ENCODE measurements at regions not wholly inside any gene's neighbourhood (a gene's known extent, or its start where the extent isn't known, plus 50 kb on each side); places are given as distances from the start of the nearest gene placed in this dataset.

DNA sequence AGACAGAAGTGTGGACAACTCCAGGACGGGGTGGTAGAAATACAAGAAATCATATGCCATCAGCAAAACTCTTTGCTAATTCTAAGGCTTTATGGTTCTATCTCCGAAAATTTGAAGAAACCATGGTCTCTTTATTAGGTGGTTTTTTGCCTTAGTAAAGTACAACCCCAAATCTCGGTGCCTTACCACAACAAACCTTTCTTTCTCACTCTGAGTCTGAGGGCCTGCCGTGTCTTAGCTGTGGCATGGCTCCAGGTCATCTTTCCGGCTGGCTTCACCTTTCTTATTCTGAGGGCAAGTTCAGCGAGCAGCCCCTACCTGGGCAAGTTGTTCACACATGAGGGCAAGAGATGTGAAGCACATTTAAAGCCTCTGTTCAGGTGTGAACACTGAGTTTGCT lies 280.6 kb downstream of the TTLL7 start:
- no peak for DNase-seq

DNA sequence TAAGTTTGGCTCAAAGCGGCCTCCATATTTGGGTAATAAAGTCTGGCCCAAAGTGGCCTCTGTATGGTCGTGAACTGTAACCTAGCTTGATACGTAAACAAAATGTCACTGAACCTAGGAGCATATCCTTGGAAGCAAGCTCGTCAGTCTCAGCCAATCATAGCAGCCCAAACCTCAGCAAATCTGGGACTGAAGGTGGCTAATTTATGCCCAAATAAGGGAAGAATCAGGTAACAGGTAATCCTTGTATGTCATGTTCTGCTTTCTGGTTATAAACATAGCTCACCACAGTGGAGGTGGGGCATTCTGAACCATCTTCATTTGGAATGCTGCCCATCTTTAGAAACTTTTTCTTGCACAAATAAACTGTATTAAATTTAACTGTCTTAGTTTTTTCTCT lies 281.1 kb downstream of the TTLL7 start:
- DNase-seq, result no peak

DNA sequence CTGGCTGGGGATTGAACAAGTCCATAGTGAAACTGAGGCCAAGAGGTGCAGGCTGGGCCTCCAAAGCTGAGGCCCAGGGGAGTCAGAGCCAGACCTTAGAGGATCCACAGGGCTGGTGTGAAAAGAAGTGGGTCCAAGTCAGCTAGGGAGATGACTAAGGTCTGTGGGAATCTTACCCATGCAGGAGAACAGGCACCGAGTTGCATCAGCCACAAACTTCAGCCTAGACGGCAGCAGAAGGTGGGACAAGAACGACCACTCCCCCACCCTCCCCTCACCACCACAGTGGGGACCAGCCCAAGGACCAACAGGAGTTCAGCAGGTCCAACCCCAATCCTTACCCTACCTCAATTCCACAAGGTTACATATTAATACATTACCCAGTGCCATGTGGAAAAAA lies 282.3 kb downstream of the TTLL7 start:
- no peak for DNase-seq

DNA sequence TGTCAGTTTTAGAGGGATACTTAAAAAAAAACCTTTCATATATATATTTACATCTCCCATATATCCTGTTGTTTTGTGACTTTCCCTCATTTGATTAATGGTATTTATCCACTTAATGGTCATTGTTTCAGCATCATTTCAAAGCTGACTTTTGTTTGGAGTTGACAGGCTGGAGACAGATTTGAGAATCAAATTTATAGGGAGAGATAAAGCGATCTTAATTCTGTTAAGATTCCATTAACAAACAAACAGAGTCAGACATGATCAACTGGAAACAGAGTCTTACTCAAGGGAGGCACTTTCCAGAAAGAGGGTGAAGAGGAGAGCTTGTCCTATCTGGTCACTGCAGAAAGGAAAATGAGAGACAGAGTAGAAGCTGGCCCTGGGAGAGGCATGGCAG lies 283.4 kb downstream of the TTLL7 start:
- no peak for DNase-seq

DNA sequence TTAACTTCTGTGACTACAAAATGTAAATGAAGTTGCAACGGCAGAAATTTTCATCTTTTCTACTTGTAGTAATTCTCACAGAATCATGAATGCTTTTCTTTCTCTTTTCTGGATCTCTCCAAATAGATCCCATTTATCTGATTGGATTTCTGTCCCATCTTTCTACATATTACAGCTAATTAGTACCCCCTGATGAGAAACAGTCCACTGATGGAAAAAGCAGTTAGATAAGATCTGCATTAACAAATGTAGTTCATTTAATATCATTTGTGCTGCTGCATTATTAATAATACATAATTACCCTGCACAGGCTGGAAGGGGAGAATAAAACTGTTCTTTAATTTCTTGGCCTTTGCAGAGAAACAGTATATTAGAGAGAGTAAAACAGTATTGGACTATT lies 289.3 kb downstream of the TTLL7 start:
- no peak for DNase-seq

DNA sequence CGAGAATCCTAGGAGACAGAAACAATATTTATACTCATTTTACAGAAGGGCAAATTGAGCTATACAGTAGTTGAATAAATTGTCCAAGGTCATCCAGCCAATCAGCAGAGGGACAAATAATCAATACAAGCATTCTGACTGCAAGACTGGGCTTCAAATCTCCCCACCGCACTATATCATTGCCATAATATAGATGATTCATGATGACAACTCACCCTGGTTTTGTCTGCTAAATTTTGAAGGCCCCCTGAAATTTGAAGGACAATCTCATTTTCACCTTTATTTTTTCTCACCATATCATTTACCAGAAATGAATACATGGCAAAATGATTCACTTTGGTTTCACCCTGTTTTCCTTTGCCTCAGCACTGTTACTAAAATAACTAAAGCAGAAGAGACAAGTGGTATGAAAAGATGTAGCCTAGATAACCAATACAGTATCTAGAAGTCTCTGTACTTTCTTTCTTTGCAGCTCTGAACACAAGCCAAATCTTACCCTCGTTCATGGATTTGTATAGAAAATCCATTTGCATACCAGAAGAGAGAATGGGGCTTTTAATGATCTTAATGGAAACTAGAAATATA lies 292.5 kb downstream of the TTLL7 start:
- no peak for DNase-seq

DNA sequence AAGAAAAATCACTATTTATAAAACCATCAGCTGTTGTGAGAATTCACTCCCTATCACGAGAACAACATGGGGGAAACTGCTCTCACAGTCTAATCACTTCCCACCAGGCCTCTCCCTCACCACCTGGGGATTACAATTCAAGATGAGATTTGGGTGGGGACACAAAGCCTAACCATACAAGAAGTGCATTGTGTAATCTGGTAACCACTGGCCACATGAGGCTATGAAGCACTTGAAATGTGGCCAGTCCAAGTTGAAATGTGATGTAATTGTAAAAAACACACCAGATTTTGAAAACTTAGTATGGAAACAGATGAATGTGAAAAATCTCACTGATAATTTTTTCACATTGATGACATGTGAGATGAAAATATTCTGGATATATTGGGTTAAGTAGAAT lies 293.8 kb downstream of the TTLL7 start:
- no peak for DNase-seq

DNA sequence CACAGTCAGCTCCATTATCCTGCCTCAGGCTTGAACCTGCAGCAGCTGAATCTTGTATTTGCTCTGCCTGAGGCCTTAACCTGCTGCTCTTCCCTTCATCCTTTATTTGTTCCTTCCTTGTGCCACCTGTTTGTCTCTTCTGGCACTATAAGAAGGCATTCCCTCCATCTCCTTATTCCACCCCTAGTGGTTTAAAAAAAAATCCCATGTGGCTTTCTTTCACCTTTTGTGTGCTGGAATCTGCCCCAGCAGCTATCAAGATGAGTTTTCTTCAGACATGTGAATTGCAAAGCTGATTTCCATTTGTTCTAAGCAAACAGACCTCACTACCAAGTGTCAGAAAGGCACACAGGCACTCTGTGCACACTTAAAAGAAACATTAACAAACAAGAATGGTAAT lies 294.6 kb downstream of the TTLL7 start:
- DNase-seq, result no peak

DNA sequence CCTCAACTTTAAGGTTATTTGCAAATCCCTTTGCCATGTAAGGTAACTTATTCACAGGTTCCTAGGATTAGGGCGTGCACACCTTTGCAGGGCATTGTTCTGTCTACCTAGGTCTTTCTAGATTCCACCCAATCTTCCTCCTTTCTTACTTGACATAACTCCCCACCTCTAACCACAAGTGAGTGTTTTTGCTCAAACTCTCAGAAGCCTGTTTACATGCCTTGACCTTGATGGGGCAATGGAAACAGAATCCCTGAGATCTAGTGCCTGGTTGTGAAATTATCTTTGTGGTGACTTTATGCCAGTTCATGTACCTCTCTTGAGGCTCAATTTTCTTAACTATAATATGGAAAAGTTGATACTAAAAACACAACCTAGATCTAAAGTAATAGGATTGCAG lies 296.6 kb downstream of the TTLL7 start:
- DNase-seq, result no peak

DNA sequence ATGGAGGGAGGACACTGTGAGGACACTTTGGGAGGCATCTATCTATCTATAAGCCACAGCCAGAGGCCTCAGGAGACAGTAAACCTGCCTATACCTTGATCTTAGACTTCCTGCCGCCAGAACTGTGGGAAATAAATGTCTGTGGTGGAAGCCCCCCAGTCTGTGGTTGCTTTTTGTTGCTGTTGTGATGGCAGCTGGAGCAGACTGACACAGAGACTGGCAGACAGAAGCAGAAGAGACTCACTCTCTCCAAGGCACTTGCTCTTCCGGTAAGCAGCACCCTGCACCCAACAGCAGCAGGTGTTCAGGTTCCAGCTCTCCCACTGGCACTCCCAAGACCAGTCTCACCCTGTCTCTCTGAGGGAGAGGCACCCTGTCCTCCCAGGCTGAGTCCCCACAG lies 297.6 kb downstream of the TTLL7 start:
- no peak for DNase-seq

DNA sequence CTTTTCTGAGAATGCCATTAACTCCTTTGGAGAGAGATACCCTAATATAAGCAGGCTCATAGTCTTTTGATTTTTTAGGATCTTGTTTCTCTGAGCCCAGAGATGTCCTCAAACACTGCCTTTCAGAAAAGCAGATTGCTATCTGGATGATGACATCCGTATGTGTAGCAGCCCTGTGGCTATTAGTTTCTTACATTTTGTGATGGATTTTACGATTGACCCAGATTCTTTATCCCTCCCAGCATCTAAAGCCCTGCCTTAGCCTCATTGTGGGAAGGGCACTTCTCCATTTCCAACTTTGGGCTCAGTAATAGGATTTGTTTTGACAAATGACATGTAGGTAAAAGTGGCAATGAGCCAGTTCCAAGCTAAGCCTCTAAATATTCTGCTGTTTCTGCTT lies 300.3 kb downstream of the TTLL7 start:
- no peak for DNase-seq

DNA sequence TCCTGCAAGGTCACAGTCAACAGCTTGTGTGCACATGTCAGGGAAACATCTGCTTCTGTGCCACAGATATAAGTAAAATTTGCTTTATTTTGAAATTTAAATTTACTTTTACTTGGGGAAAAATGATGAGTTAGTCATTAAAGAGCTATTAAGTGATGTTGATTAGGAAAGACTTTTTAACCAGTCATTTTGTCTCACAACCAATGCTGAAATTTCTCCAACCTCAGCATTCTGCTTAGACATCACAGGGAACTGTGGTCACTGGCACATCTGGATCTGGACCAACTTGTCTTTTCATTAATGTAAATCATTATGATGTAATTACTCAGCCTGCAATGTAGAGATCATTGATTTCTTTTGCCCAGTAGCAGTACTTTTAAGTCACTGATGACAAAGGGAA lies 301.0 kb downstream of the TTLL7 start:
- no peak for DNase-seq

DNA sequence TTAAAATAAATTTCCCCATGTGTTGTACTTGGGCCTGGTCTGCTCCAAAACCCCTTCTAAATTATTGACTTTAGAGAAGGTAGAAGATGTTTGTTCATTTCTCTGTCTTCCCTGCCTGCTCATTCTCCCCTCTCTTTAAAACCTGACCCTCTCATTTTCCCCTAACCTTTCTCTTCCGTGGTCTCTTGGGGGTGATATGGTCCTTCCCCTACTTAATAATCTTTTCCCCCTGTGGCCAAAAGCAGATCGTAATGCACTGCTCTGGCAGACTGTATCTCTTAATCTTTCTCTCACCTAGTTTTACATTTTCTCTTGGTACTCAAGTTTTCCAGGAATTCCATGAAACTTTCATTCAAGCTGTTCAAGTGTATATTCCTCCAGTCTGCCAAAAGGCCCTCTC lies 301.7 kb downstream of the TTLL7 start:
- DNase-seq, result no peak

DNA sequence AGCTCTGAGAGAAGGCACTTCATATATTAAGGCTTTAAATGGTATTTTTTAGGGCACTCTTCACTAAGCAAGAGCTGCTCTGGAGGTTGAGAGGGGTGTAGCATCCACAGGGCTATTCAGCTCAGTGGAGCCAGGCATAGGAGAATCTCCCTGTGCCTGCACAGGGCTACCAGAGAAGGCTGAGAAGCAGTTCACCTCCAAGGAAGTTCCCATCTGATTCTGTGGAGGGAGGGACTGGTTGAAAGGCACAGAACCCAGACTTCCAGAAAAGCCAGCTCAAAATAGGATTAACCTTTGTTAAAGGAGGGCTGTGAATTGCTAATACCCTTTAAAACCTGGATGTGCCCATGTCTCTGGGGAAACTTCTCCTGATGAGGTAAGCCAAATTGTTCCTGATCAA lies 304.5 kb downstream of the TTLL7 start:
- no peak for DNase-seq

DNA sequence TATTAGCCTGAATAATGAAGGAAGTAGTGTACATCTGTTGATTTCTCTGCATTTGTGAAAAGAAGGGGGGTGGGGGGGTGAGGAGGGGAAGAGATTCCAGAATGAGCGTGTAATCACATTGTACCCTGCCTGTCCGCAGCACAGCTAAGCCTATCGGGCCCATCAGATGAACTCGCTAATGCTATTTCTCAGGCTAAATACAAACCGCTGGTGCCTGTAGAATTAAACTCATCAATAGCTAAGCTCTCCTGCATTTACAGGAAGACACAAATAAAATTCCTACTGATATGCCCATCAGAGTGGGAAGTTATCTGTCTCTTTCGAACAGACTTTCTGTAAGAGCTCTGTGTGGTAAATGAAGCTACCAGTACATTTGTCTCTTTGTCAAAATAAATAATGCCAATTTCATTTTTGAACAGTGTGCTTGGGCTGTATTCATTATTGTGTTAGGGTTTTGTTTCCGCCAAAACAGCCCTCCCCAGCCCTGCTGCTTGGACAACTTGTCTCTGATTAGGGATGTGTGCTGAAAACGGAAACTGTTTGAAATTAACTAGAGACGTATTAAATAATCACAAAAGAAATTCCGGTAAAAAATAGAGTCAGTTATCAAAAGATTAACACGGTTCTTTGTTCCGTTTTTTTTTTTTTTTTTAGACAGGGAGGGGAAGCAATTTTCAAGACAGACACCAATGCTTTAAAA lies 305.4 kb downstream of the TTLL7 start:
- no peak for DNase-seq

DNA sequence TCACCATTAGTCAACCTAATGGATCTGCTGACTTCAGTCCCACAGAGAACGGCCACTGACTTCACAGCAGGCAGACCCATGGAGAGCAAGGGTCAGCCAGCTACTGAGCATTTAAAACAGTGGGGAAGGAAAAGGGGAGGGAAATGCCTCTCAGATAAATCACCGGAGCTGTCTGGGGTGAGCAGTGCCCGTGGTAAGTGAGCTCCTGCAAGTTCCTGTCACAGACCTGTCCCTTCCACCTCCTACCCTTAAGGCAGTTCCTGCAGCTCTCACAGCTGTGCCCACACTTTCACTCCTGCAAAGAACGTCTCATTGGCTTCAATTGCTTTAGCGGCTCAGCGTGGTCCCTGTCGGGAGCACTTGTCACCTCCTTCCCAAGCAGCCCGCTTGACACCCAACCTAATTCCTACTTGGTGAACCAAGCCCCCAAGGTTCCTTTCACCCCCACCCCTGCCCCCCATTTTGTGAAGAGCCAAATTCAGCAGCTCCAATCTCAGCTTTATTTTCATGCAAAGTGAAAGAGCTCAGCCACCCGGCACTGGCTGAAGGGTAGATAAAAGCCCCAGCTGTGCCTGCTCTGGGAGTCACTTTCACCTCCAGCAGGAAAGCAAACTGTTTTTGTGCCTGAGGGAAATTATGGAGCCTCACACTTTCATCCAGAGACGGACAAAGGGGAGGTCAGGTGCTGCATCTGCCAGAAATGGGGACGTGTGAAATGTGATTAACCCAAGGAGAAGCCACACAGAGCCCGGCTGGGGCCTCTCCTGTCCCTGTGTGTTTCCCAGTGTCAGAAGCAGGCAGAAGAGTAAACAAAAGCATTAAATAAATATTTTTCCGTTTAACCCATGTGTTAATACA lies 306.2 kb downstream of the TTLL7 start:
- no peak for DNase-seq

DNA sequence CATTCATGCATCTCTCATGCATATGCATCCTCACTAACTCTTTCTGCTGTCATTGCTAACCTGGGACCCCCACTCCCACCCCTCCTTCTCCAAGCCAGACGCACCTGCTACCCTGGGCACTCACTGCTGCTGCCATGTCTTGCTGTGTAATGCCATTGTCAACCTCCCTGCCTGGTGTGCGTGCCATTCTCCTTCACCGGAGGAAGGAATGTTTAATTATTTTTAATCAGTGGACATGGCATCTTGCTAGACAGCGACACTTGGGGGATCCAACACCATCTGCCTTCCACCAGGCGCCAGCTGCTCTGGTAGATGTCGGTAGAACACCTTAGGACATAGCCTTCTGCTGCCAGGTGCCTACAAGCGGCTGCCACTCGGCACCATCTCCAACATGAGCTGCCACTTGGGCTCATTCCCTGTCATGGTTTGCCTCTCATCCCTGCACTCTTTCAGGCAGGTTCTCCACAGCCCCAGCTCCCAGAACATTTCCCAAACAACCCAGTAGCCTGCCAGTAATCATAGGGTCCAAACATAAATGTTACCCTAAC lies 306.9 kb downstream of the TTLL7 start:
- DNase-seq, result no peak

DNA sequence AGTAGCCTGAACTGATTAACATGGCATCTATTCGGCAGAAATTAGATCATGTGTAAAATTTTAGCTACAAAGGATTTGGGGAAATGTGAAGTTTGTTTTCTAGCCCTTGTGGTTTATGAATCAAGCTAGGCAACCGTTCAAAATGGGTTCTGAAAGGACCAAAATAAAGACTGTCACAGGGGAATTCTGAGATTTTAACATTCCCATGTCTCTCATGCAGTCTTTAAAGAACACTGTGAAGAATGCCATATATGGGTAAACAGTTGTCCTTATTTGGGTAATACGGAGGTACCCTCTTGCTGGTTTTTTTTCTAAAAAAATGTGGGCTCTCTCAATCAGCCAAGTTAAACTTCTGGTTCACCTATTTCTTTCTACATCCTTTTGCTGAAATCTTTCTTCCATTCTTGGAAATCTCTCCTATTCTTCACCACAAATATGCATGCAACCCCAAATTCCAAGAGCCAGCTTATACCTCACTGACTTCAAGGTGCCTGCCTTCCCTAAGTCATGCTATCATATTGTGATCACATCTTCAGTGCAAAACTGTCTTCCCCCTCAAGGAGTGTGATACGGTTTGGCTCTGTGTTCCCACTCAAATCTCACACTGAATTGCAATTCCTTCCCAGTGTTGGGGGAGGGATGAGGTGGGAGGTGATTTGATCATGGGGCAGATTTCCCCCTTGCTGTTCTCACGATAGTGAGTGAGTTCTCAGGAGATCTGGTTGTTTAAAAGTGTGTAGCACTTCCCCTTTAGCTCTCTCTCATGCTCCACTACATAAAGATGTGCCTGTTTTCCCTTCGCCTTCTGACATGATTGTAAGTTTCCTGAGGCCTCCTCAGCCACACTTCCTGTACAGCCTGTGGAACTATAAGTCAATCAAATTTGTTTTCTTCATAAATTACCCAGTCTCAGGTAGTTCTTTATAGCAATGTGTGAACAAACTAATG lies 308.7 kb downstream of the TTLL7 start:
- no peak for DNase-seq

DNA sequence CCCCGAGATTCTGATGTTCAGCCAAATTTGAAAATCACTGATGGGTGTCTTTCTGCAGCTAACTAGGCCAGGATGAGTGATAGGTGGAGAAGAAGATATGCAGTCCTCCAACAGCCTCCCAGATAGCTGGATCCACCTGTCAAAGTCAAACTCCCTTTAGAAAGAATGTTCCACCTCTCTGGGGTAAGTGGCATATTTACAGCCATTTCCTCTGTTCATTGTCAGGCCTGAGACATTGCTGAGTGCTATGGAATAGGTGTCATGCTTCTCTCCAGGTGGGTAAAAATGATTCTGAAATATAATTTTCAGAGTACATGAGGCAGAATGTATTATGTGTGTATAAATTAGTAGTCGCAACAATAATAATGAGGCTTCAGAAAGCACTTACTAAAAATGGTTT lies 316.8 kb downstream of the TTLL7 start:
- DNase-seq, result no peak

DNA sequence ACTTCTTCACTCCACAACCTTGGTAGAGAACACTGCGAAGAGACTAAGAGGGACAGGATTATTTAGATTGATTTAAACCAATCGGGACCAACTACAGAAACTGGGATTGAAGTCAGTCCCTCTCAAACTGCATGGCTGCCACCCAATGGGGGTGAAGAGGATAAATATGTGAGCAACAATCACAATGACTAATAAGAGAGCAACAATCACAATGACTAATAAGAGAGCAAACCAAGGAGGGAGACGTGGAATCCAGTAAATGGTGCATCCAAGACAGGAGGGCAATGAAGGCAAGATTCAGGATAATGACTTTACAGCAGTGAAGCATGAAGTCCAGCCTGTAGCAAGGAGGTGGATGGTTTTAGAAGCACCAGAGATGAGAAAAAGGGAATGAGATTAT lies 322.8 kb downstream of the TTLL7 start:
- no peak for DNase-seq

DNA sequence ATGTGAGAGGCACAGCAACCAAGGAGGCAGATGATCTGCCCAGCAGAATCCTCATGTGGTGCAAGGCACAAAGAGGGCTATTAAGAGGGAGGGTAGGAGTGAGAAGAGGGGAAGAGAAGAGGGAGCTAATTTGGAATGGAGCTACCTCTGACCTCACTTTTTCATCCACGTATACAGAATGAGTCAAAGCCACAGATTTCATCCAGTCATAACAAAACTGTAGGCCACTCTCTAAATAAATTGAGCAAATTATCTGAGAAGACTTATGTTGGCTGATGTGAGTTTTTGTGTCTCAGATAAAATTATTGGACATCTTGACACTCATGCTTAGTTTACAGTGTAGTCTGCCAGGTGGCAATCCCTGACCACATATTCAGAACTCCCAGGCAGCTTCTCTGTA lies 325.6 kb downstream of the TTLL7 start:
- no peak for DNase-seq

DNA sequence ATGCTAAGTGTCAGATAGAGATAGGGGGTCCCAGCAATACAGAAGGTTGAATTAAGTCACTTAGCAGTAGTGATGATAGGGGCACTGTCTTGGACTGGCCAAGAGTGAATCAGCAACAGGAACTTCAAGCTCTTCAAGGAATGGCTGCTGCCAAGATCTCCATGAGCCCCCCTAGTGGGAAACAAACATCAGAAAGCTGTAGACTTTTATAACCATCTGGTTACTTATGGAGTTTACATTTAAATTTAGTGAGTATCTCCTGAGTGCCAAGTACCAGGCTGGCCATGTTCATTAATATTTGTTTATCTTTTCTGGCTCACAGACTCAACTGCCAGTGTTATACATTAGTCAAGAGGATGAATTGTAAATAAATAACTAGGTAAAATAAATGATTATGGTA lies 327.3 kb downstream of the TTLL7 start:
- DNase-seq, result no peak
